Liver (tissue), 8 donors: ENCODE measurements at regions not wholly inside any gene's neighbourhood (a gene's known extent, or its start where the extent isn't known, plus 50 kb on each side); places are given as distances from the start of the nearest gene placed in this dataset.

Experiments
- DNase-seq: peaks from one replicate; pipeline ENCODE4 v3.0.0-alpha.2; 2017; ENCODE audit warnings: low spot score
- H3K27ac ChIP-seq, 2 donors: one replicate each; pipeline ENCODE4 v1.7.0; 2013; ENCODE audit warnings: inconsistent platforms in 2 of 2, low read length in 2 of 2, control low read depth in 1 of 2, low read depth in 1 of 2, mild to moderate bottlenecking in 1 of 2
- H3K27me3 ChIP-seq, 4 donors: one replicate each; pipeline versions ENCODE4 v1.6.1 to v1.7.0; 2013; ENCODE audit warnings: low read length in 3 of 4, inconsistent platforms in 1 of 4, mild to moderate bottlenecking in 1 of 4, moderate library complexity in 1 of 4; ENCODE audit not compliant: control insufficient read depth in 4 of 4, insufficient read depth in 4 of 4
- H3K36me3 ChIP-seq, 4 donors: one replicate each; pipeline versions ENCODE4 v1.6.1 to v1.7.0; 2013; ENCODE audit warnings: low read length in 3 of 4, mild to moderate bottlenecking in 3 of 4, low read depth in 1 of 4, moderate library complexity in 1 of 4; ENCODE audit not compliant: control insufficient read depth in 4 of 4, insufficient read depth in 3 of 4
- H3K4me1 ChIP-seq, 4 donors: one replicate each; pipeline versions ENCODE4 v1.6.1 to v1.7.0; 2013; ENCODE audit warnings: low read length in 3 of 4, mild to moderate bottlenecking in 3 of 4, moderate library complexity in 1 of 4; ENCODE audit not compliant: control insufficient read depth in 4 of 4, insufficient read depth in 4 of 4
- H3K4me3 ChIP-seq, 3 donors: one replicate each; pipeline versions ENCODE4 v1.6.1 to v1.7.0; 2013; ENCODE audit warnings: low read length in 3 of 3, control low read depth in 1 of 3, low read depth in 1 of 3, mild to moderate bottlenecking in 1 of 3
- H3K9ac ChIP-seq, 2 donors: one replicate each; pipeline ENCODE4 v1.7.0; 2013; ENCODE audit warnings: low read length in 2 of 2, mild to moderate bottlenecking in 2 of 2, moderate library complexity in 2 of 2, control low read depth in 1 of 2, low read depth in 1 of 2
- H3K9me3 ChIP-seq, 4 donors: one replicate each; pipeline versions ENCODE4 v1.6.1 to v1.7.0; 2013; ENCODE audit warnings: low read length in 3 of 4; ENCODE audit not compliant: control insufficient read depth in 4 of 4
- ATF3 ChIP-seq: IDR thresholded peaks from 2 replicates; pipeline ENCODE4 v1.6.1; 2016; ENCODE audit warnings: antibody characterized with exemption
- CTCF ChIP-seq: fragments of 150-350 bp; IDR thresholded peaks from 2 replicates; pipeline ENCODE4 v1.5.1; 2017; ENCODE audit warnings: improper control_type of control experiment, low read depth, low read length; ENCODE audit not compliant: missing input control
- EGR1 ChIP-seq, 2 donors: IDR thresholded peaks; 2 replicates each; pipeline ENCODE4 v1.6.1; 2016 to 2018; ENCODE audit warnings: antibody characterized with exemption in 2 of 2, low read depth in 2 of 2
- FOXA1 ChIP-seq: IDR thresholded peaks from 2 replicates; pipeline ENCODE4 v1.6.1; 2016; ENCODE audit warnings: antibody characterized with exemption
- GABPA ChIP-seq, 2 donors: IDR thresholded peaks in 1 of 2; conservative IDR thresholded peaks in 1 of 2; 2 replicates each; pipeline ENCODE4 v1.6.1; 2016; ENCODE audit warnings: antibody characterized with exemption in 2 of 2, mild to moderate bottlenecking in 1 of 2, moderate library complexity in 1 of 2
- HNF4A ChIP-seq, 2 donors: conservative IDR thresholded peaks; 2 replicates each; pipeline ENCODE4 v1.6.1; 2016; ENCODE audit warnings: antibody characterized with exemption in 2 of 2, mild to moderate bottlenecking in 2 of 2
- JUND ChIP-seq, 2 donors: IDR thresholded peaks; 2 replicates each; pipeline ENCODE4 v1.6.1; 2016; ENCODE audit warnings: antibody characterized with exemption in 2 of 2
- MAX ChIP-seq: IDR thresholded peaks from 2 replicates; pipeline ENCODE4 v1.6.1; 2016; ENCODE audit warnings: antibody characterized with exemption
- NR2F2 ChIP-seq: IDR thresholded peaks from 2 replicates; pipeline ENCODE4 v1.6.1; 2016; ENCODE audit warnings: antibody characterized with exemption
- RAD21 ChIP-seq, 2 donors: IDR thresholded peaks; 2 replicates each; pipeline ENCODE4 v1.6.1; 2016; ENCODE audit warnings: antibody characterized with exemption in 2 of 2, mild to moderate bottlenecking in 2 of 2
- REST ChIP-seq: IDR thresholded peaks from 2 replicates; pipeline ENCODE4 v1.6.1; 2016; ENCODE audit warnings: antibody characterized with exemption, mild to moderate bottlenecking
- RXRA ChIP-seq, 2 donors: IDR thresholded peaks; 2 replicates each; pipeline ENCODE4 v1.6.1; 2017 to 2018; ENCODE audit warnings: antibody characterized with exemption in 2 of 2, mild to moderate bottlenecking in 1 of 2
- SP1 ChIP-seq: IDR thresholded peaks from 2 replicates; pipeline ENCODE4 v1.6.1; 2018; ENCODE audit warnings: antibody characterized with exemption, mild to moderate bottlenecking
- TAF1 ChIP-seq: conservative IDR thresholded peaks from 2 replicates; pipeline ENCODE4 v1.6.1; 2016; ENCODE audit warnings: antibody characterized with exemption, mild to moderate bottlenecking
- YY1 ChIP-seq: IDR thresholded peaks from 2 replicates; pipeline ENCODE4 v1.6.1; 2016; ENCODE audit warnings: antibody characterized with exemption, mild to moderate bottlenecking
- ZBTB33 ChIP-seq: IDR thresholded peaks from 2 replicates; pipeline ENCODE4 v1.6.1; 2016; ENCODE audit warnings: antibody characterized with exemption
- WGBS: extraction: QIAGEN DNeasy Blood & Tissue Kit; methylation state at CpG from one replicate; pipeline ENCODE4 v1.1.7; 2013; 5-methylcytosine and 5-hydroxymethylcytosine counted together
- donor health status: healthy.
- donor health status: healthy.
- donor health status: healthy.
- donor health status: healthy.
- donor health status: healthy.

- DNase-seq, result no peak
- no peaks in the 10 kb centered on the region for H3K36me3 ChIP-seq
- WGBS, result 98% methylated on average over 2 of the region's 2 CpGs
- TF ChIP-seq NR2F2 (no peak), YY1 (no peak), HNF4A (conservative IDR thresholded peaks at IDR 0.05) (no peak), TAF1 (no peak), FOXA1 (no peak), ATF3 (no peak)
- no peaks in the 10 kb centered on the region for H3K4me1 ChIP-seq
- no peaks in the 10 kb centered on the region for H3K9me3 ChIP-seq
- no peaks in the 10 kb centered on the region for H3K27me3 ChIP-seq
- H3K9ac ChIP-seq, result no peak overlapping the region
- no peak overlapping the region for H3K27ac ChIP-seq
- H3K4me3 ChIP-seq, result no peak overlapping the region
These were observed 362.0 kb upstream of the XYLT1 start for GRCh38 chr16:17832738-17833137.

GRCh38 chr16:17831330-17831729, 360.6 kb upstream of the XYLT1 start:
- no peak overlapping the region for H3K4me3 ChIP-seq
- no peaks in the 10 kb centered on the region for H3K4me1 ChIP-seq
- H3K9ac ChIP-seq, result no peak overlapping the region
- no peaks in the 10 kb centered on the region for H3K36me3 ChIP-seq
- DNase-seq, result no peak
- no peaks in the 10 kb centered on the region for H3K9me3 ChIP-seq
- H3K27ac ChIP-seq, result no peak overlapping the region
- no peak for TF ChIP-seq MAX
- WGBS, result 87% methylated on average over 5 of the region's 5 CpGs
- no peaks in the 10 kb centered on the region for H3K27me3 ChIP-seq

- Histone ChIP-seq H3K9ac (no peak overlapping the region), H3K4me3 (no peak overlapping the region), H3K27me3 (no peaks in the 10 kb centered on the region), H3K4me1 (no peaks in the 10 kb centered on the region), H3K9me3 (no peaks in the 10 kb centered on the region), H3K36me3 (no peaks in the 10 kb centered on the region), H3K27ac (no peak overlapping the region)
- DNase-seq, result no peak
- WGBS, result 90% methylated on average over 2 of the region's 2 CpGs
- TF ChIP-seq REST (no peak), RAD21 (IDR thresholded peaks at IDR 0.05) (no peak), RXRA (IDR thresholded peaks at IDR 0.05) (no peak), FOXA1 (no peak), JUND (IDR thresholded peaks at IDR 0.05) (no peak), ZBTB33 (no peak), GABPA (IDR thresholded peaks at IDR 0.05 in 1 of 2, conservative IDR thresholded peaks at IDR 0.05 in 1 of 2) (no peak), EGR1 (IDR thresholded peaks at IDR 0.05; ENCODE audit: low read depth in 2 of 2) (no peak), CTCF (no peak), YY1 (no peak), SP1 (no peak), HNF4A (conservative IDR thresholded peaks at IDR 0.05) (no peak), ATF3 (no peak), TAF1 (no peak)
These were observed 359.9 kb upstream of the XYLT1 start for GRCh38 chr16:17830651-17831050.
